ENCODE measurements at regions not wholly inside any gene's neighbourhood (a gene's known extent, or its start where the extent isn't known, plus 50 kb on each side); places are given as distances from the start of the nearest gene placed in this dataset.

GRCh38 chr2:19819097-19820065, 82.4 kb downstream of the TTC32 start:
- no peak overlapping the region for H3K4me3 ChIP-seq (ENCODE audit: low read length)
- DNase-seq (ENCODE audit: low read depth): no peak
- TF ChIP-seq, protein P1, sequence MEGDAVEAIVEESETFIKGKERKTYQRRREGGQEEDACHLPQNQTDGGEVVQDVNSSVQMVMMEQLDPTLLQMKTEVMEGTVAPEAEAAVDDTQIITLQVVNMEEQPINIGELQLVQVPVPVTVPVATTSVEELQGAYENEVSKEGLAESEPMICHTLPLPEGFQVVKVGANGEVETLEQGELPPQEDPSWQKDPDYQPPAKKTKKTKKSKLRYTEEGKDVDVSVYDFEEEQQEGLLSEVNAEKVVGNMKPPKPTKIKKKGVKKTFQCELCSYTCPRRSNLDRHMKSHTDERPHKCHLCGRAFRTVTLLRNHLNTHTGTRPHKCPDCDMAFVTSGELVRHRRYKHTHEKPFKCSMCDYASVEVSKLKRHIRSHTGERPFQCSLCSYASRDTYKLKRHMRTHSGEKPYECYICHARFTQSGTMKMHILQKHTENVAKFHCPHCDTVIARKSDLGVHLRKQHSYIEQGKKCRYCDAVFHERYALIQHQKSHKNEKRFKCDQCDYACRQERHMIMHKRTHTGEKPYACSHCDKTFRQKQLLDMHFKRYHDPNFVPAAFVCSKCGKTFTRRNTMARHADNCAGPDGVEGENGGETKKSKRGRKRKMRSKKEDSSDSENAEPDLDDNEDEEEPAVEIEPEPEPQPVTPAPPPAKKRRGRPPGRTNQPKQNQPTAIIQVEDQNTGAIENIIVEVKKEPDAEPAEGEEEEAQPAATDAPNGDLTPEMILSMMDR (conservative IDR thresholded peaks at IDR 0.05; ENCODE audit: low read depth, low read length): no peak

DNA sequence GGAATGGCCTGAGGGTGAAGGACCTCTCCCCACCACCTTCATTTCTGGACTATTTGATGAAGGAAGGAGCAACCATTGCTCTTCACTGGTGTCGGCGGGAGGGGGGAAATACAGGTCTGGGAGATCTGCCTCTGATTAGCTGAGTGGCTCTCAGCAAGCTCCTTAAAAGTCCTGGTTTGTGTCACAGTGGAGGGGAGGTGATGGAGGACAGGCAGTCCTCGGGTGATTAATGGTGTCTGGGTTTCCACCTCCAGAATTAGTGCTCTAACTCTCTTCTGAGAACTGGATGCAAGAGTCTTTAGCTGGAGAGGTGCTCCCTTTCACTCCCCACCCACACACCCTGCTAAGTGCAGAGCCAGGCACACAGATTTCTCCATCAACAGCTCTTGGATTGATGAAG, 83.2 kb downstream of the TTC32 start:
- no peak for DNase-seq (ENCODE audit: low read depth)

DNA sequence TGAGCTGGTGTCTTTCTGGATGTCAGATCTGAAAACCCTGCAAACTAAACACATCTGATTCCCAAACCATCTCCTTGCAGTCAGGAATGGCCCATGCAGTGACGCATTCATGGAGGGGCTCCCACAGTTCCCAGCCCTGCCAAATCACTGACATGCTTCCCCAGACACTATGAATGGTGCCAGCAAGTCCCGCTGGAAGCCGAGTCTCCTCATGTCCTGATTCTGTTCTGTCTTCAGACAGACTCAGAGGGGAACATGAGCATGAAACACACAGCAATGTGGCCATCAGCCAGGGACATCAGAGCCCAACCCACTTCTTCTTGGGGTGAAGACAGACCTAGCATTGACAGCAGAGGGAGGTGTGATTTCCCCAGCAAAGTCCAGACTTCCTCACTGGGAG, 83.7 kb downstream of the TTC32 start:
- no peak for DNase-seq (ENCODE audit: low read depth)
- no peak overlapping the region for H3K4me3 ChIP-seq (ENCODE audit: low read length)
- TF ChIP-seq, protein P1 (conservative IDR thresholded peaks at IDR 0.05; ENCODE audit: low read depth, low read length): no peak

More for the DNA sequence above, 83.2 kb downstream of the TTC32 start:
- no peak overlapping the region for H3K4me3 ChIP-seq (ENCODE audit: low read length)
- TF ChIP-seq, protein P1 (conservative IDR thresholded peaks at IDR 0.05; ENCODE audit: low read depth, low read length): no peak

GRCh38 chr2:19815746-19816145, 86.0 kb downstream of the TTC32 start:
- no peak for DNase-seq (ENCODE audit: low read depth)
- H3K4me3 ChIP-seq (ENCODE audit: low read length): no peak overlapping the region
- TF ChIP-seq, protein P1 (conservative IDR thresholded peaks at IDR 0.05; ENCODE audit: low read depth, low read length): no peak

GRCh38 chr2:19812166-19812565, 89.6 kb downstream of the TTC32 start:
- TF ChIP-seq, protein P1 (conservative IDR thresholded peaks at IDR 0.05; ENCODE audit: low read depth, low read length): no peak
- peak; percentile 23 for DNase-seq (ENCODE audit: low read depth)
- H3K4me3 ChIP-seq (ENCODE audit: low read length): no peak overlapping the region

DNA sequence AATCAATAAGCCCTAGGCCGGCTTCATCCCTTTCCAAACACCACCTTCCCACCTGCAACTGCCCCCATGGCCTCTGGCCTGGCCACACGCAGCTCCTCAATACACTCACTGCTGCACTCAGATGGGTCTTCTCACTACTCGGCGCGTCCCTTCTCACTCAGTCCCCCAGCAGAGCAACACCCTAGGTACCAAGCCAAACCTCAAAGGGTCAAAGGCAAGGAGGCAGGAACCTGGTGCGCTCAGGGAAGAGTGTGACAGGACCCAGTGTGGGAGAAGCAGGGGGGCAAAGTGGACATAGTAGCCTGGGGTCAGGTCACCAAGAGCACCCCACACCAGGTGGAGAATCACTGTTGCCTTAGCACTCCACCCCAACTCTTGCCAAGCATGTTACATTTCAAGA, 90.6 kb downstream of the TTC32 start:
- no peak for DNase-seq (ENCODE audit: low read depth)
- no peak overlapping the region for H3K4me3 ChIP-seq (ENCODE audit: low read length)
- TF ChIP-seq, protein P1 (conservative IDR thresholded peaks at IDR 0.05; ENCODE audit: low read depth, low read length): no peak

GRCh38 chr2:19810637-19811036, 91.1 kb downstream of the TTC32 start:
- TF ChIP-seq, protein P1 (conservative IDR thresholded peaks at IDR 0.05; ENCODE audit: low read depth, low read length): no peak
- no peak overlapping the region for H3K4me3 ChIP-seq (ENCODE audit: low read length)
- DNase-seq (ENCODE audit: low read depth): no peak

All from retinal pigment epithelial cell (primary cell).